Fibroblast of skin of left biceps (primary cell): ENCODE measurements at regions not wholly inside any gene's neighbourhood (a gene's known extent, or its start where the extent isn't known, plus 50 kb on each side); places are given as distances from the start of the nearest gene placed in this dataset.

Source experiments
- DNase-seq, 2 experiments: peaks; one replicate each; pipeline ENCODE4 v3.0.0-alpha.2; 2013; ENCODE audit warnings: low read depth in 2 of 2

DNA sequence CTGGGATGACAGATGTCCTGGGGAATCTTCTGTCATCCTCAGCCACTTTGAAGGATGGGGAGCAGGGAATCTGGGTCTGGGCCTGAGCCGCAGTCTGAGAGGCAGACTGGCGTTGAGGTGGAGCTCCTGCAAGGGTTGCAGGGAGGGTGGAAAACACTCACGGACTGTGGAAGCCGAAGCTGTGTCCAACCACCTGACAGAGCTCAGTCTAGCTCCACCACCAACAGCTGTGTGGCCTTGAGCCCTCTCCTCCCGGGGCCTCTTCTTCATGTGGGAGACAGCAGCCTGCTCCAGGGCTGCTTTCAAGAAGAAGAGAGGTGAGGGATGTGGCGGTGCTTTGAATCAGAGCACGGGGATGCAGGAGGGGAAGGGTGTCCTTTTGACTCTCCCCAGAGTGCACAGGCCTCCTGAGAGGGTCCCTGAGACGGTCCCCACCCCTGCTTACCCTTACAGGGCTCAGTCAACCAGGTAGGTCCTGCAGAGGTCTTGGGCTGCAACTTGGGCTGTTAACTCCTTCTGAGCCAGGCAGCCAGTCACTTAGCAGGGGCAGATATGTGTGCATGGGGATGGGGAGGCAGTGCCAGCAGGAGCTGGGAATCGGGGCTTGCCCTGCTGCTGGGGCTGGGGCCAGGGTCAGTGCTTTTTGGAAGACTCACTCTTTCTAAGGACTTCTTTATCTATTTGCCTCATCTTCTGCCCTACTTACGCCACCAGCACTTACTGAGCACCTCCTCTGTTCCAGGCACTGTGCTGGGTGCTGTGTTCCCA is 216.3 kb downstream of the PTPRU start:
- no peak for DNase-seq

DNA sequence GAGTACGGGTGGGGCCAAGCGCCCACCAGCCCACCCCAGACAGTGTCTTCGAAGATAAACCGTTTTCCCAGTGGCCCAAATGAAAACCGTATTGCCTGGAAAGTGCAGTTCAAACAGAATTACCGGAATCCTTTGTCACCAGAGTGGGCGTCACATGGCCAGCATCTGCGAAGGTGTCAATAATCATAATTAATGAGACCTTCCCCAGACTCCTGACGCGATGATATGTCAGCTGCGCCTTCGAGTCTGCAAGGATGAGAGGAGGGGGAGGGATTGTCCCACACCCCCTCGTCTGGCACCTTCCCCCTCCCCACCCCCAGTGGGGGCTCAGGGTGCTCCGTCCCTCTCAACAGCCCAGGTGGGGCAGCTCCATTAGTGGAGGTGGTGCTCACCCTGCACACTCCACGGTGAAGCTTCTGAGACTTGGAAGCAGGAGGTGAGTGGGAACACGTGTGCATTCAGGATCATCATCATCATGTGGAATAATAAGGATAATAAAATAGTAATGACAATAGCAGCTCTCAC is 215.1 kb downstream of the PTPRU start:
- DNase-seq = no peak

DNA sequence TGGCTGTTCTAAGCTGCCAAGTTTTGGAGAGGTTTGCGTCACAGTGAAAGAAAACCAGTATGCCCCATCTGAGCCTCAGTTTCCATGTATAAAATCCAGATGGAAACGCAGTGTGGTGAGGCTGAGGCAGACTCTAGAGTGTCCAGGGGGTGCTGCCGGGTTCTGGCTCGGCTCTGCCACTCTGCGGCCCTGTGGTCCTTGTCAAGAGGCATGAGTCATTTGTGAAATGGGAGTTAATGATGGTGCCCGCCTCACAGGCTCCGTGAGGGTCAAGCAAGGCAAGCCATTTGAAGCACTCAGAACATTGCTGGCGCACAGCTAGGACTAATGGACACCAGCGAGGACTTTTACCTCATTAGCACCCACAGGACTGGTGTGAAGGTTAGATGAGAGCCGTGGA is 214.3 kb downstream of the PTPRU start:
- no peak for DNase-seq

DNA sequence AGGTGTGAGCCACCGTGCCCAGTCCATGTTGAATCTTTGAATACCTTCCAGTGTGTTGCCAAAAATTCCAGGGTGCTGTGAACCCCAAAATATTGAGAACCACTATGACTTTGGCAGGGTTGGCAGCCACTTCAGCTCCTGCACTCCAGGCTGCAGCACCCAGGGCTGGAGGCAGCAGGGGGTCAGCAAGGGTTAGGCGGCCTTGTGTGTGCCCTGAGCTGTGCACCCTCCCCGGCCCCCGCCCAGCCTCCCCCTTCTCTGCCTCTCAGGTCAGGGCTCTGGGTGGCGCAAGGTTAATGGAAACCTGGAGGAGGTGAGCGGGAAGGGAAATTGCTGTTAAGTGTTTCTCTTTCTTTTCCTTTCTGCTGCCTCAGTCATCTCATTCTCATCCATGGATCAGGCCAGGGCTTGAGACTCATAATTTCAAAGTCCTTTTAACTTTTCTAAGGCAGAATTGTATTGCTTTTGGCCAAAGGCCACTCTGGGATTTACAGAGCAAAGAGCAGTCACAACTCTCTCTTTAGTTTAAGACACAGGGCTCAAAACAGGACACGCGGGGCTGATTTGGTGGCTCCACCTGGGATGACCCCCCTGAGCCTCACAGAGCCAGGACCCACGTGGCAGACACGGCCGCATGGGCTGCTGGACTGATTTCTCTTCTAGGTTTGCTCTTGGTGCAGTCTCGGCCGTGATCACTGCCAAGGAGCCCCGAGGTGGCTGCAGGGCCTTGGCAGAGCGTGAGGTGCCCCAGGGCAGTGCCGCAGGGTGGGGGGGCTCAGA is 212.3 kb downstream of the PTPRU start:
- no peak for DNase-seq

DNA sequence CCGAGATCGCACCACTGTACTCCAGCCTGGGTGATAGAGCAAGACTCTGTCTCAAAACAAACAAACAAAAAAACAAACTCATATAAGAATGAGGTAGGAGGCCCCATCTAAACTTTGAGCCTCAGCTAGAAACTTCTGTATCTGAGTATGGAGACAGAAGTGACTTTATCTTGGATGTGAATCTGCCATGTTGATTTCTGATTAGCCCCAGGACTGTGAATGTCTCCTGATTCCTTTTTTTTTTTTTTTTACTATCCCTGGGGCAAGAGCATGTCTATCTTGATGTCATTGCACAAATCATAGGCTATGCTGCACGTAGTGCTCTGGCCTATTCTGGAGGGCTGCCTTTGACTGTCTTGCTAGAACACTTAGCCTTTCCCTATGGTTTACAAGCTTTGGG is 211.0 kb downstream of the PTPRU start:
- DNase-seq = no peak

DNA sequence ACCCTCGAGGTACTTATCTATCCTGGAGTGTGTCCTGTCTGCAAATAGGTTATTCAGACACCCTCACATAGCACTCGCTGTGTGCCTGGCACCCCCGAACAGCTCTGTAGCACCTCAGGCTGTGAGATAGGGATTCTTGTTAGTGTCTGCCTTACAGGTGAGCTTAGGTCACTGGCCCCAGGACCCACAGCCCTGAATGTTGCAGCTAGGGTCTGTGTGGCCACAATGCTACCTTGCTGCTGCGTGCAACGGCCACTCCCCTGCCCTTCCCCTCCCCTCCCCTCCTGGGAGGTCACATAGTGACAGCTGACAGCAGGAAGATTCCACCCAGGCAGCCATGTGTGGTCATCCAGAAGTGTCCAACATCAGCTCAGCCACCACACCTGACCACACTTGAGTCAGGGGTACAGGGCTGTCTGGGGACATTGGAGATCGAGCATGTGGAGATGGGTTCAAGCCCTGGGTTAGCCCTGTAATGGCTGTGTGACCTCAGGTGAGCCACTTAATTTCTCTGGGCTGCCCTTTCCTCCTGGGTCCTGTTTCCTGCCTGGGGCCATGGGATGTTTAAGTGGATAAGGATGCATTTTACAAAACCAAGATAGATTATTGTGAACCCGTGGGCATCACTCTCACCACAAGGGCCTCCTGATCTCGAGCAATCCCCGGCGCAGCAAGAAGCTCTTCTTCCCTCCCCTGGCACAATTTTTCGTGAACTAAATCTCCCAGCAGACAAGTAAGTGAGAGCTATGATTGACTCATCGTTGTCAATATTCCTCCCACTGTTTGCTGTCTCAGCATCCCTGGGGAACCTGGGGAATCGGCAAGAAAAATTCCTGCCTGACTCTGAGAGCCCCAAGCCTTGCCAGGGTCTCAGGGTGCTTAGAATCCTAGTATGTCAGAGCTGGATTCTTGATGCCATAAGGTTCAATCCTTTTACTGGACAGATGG is 208.7 kb downstream of the PTPRU start:
- no peak for DNase-seq

DNA sequence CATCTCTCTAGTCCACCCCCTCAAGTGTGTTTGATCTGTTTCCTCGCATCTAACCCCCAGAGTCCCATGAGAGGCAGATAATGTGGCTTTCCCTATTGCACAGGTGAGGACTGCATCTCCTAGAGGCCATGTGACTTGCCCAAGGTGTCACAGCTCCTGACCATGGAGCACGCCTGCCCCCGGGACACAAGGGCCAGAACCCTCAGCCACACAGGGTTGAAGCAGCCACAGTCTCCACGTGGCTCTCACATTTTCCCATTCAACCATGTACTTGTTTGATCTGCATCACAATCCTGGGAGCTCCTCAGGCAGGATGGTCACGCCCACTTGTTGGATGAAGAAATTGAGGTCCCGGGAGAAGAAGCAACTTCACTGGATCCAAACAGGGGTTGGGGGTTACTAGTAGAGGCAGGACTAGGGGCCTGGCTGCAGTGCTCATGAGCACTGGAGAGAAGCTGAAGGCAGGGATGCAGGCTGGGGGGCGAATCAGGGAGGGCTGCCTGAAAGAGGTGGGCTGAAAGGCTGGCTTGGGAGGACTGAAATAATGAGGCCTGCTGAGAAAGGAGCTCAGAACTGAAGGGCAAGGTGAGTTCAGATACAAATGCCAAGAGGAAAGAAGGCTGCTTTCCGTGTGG is 207.9 kb downstream of the PTPRU start:
- DNase-seq = no peak

DNA sequence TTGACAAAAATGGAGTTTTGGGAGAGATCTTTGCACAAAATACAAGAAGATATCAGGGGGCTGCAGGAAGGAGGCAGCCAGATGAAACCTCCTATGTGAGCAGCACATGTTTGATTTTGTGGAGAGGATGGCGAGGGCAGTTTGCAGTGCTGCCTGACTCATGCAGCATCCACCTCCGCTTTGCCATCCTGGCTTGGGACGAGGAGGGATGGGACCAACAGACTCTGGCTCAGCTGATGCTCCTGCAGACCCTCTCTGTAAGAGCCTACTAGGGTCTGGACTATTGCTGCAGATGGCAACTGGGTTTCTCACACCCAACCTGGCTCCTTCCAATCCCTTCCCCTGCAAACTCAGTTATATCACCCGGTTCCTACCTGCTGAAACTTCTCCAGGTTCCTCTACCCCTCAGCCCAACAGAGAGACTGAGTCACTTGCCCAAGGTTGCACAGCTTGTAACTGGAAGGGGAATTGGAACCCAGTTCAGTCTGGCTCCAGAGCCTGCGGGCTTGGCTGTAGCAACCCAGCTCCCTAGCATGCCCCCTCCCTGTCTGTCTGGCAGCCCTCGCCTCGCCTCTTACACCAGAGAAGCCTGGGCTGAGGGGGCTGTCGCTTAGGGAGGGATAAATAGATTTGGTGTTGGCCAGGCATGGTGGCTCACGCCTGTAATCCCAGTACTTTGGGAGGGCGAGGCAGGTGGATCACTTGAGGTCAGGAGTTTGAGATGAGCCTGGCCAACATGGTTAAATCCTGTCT is 205.8 kb downstream of the PTPRU start:
- DNase-seq = no peak

DNA sequence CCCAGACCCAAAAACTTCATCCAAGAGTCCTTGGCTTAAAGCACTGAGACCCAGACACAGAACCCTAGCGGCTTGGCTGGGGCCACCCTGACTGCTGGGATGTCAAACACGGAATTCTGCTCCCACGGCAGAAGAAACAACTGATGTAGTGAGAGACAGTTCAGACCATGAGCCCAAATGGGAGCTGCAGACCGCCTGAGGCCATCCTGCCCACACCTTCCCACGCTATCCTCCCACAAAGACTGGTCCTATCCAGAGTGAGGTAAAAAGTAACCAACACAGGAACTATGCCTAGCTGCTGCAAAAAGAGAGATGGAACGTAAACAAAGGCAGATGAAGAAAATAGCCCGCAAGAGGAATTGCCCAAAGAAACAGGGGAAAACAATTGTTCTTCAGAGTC is 203.3 kb downstream of the PTPRU start:
- DNase-seq = no peak

DNA sequence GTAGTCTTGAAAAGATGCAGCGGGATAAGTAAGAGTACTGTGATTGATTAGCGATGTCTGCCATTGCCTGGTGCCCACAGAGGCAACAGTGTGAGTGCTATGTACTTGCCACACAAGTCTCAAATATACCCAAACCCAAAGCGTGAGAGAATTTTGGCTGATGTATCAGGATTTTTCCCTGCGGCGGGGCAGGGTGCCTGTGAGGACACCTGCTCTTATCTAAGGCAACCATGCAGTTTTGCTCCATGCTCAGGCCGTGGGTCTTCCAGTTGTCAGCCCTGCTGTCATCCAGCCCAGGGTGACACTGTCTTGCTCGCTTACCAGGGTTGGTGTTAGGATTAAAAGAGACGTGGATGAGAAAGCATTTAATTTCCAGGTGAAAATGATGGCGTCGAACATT is 202.7 kb downstream of the PTPRU start:
- no peak for DNase-seq

DNA sequence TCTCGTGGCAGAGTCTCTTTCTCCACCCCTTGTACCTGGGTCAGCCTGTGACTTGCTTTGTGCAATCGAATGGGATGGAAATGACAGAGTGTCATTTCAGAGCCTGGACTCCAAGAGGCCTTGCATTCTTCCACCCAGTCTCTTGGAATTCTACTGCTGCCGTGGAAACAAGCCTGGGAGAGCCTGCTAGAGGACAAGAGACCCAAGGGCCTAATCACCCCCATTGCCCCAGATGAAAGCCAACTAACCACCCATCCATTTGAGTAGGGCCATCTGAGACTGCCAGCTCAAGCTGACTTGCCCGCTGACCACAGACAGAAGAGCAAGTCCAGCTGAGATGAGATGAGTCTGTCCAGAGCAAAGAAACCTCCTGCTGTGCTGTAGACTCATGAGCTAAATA is 201.6 kb downstream of the PTPRU start:
- DNase-seq = no peak

DNA sequence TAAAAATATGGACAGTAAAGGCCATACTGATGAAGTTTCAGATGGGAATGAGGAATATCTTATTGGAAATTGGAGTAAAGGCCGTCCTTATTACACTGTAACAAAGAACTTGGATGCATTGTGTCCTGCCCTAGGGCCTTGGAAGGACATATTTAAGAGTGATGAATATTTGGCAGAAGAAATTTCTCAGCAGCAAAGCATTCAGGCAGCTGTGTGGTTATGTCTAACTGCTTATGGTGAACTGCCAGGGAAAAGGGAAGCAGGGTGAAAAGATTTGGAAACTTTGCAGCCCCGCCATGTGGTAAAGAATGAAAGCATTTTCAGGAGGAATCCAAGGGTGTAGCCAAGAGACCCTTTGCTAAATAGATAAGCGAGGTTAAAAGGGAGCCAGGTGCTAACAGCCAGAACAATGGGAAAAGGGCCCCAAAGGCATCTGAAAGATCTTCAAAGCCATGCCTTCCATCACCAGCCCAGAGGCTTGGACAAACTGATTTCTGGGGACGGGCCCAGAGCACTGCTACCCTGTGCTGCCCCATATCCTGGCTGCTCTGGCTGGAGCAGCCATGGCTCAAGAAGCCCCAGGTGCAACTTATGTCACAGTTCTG is 200.0 kb downstream of the PTPRU start:
- DNase-seq = no peak

DNA sequence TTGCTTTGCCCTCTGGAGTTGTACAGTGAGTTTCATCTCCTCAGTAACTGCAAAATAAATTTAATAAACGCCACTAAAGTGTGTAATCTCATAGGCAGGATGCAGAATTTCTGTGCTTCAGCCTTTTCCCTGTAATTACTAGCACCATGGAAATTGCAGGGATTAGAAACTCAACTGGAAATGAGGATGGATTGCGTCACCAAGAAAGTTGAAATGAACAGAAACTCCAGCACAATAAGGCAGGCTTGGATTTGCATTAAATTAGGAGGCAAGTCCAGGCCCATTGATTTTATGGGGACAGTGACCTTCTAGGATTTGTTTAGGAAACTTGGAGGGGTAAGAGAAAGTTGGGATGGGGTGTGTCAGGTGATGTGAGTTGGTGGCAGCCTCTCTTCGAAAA is 197.5 kb downstream of the PTPRU start:
- no peak for DNase-seq

DNA sequence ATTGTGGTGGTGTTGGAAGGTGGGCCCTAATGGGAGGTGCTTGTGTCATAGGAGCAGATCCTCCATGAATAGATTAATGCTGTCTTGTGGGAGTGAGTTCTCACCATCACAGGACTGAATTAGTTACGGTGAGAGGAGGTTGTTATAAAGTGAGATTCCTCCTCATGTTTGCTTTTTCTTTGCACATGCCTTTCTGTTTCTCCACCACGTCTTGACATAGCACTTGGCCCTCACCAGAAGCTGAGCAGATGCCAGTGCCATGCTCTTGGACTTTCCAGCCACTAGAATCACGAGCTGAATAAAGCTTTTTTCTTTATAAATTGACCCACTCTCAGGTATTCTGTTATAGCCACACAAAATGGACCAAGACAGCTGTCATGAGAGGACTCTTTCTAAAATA is 194.8 kb downstream of the PTPRU start:
- no peak for DNase-seq

DNA sequence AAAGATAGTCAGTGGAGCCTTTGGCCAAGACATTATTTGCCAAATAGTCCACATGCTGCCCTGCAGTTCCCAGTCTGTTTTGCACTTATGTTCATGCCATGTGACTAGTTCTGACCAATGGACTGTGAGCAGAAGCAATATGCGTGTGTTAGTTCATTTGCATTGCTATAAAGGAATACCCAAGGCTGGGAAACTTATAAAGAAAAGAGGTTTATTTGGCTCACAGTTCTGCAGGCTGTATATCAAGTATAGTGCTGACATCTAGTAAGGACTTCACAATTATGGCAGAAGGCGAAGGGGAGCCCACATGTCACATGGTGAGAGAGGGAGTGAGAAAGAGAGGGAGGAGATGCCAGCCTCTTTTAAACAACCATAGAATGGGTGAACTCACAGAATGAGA is 193.3 kb downstream of the PTPRU start:
- no peak for DNase-seq

DNA sequence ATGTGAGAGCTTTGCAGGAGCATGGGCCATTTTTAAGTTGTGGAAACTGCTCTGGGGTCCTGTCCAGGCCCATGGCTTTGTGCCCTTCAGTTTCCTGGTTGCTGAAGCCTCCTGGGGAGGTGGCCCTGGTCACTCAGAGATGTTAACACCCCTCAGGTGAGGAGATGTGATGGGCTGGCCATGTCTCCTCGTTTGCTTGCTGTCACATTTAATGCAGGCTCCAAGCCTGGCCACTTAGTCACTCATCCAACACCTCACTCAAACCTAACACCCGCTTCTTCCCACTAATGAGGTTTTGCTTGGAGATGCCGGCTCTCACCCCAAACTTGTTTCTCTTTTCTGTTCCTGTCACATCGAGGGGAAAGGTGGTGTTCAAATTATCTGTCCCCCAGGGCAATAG is 192.7 kb downstream of the PTPRU start:
- no peak for DNase-seq

DNA sequence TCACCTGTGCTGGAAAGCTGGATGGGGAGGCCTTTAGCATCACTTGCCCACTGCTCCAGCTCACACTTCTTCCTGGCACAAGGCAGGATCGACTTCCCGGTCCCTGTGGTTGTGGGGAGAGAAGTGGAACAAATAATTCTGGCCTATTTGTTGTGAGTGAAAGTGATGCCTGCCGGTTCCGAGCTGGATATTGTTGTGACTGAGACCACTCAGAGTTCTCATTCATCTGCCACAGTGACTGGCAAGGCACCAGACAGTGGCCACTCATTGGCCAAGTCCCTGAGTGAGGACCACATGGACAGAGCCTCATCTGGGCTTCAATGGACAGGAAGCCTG is 191.9 kb downstream of the PTPRU start:
- no peak for DNase-seq

DNA sequence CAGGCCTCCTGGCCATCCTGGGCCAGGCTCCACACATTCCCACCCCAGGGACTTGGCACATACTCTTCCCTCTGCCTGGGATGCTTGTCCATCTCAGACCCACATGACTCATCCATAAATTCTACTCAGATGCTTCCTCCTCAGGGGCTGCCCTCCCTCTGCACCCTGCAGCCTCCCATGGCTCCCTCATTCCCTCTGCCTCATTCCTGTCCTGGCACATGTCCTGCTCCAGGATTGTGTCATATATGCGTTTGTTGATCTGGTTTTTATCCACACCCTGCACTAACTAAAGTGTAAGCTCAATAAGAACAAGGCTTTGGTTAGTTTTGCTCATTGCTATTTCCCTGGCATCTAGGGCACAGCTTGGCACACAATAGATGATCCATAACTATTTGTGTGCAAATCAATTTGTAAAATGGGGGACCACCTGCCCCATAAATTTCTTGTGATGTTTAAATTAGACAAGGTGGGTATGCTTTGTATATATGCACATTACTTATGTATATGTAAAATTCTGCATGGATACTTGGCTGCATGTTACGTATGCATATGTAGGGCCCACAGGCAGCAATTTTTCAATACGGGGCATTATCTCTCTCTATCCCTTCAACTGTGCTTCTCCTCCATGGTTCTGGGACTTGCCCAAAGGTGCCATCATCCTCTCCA is 191.4 kb downstream of the PTPRU start:
- DNase-seq = no peak

DNA sequence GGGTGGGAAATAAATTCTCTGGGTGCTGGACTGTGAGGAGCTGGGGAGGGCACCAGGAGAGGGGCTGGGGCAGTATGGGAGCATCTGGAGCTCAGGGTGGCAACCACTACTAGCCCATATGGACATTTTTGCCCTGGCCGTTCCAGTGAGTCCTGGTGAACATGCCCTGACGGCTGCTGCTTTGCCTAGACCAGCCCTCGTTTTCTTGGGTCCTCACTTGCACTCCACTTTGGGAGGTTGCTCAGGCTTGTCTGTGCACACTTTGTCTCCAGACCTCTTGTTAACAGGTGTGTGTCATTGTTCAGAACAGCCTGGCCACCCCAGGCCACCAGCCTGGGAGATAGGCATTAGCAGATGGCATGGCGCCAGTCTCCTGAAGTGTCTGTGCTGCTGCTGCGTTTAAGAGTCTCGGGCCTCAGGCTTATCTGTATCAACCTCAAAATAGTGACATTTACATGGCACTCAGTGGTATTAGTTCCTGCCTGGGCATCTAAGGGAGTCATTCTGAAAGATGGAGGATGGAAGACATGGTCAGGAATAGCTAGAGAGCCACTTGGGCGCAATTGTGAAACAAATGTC is 190.5 kb downstream of the PTPRU start:
- no peak for DNase-seq

DNA sequence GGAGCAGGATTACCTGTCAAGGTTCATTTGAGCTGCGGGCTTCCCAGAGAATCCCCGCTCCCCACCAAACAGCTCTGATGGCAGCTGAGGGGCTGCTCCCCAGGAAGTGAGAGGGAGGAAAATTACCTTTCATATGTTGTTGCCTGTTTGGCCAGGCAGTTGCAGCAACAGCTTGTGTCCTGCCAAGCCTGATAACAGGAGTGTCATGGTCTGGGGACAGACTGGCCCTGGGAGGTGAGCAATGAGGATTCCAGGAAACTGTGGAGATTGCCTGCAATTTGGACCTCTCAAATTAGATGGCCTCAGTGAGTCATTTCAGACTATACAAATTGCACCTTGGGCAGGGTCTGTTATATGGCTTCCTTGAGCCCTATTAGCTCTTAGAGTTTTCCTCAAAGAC is 189.3 kb downstream of the PTPRU start:
- DNase-seq = no peak
